Cardiac muscle cell (in vitro differentiated cells and primary cell): ENCODE measurements at regions not wholly inside any gene's neighbourhood (a gene's known extent, or its start where the extent isn't known, plus 50 kb on each side); places are given as distances from the start of the nearest gene placed in this dataset.
A peak's percentile ranks its signal among the peaks of the same experiment; 100 is the strongest.
"Not testable (repeated sequence)": the region's sequence is repeated elsewhere in the genome, so short reads cannot be mapped to it uniquely, and the experiment has no call there.

Experiments
- DNase-seq, 2 donors: peaks; one replicate each; pipeline versions ENCODE4 v3.0.0 to v3.0.0-alpha.2; 2010 to 2017; ENCODE audit warnings: low read depth in 1 of 2, low spot score in 1 of 2
- H3K27ac ChIP-seq: fragments of 200-600 bp; sonication (generic); 2 replicates; pipeline ENCODE4 v1.5.1; 2016
- H3K27me3 ChIP-seq: fragments of 200-600 bp; sonication (generic); 2 replicates; pipeline ENCODE4 v1.6.0; 2016; ENCODE audit warnings: control low read depth
- H3K36me3 ChIP-seq: fragments of 200-600 bp; sonication (generic); 2 replicates; pipeline ENCODE4 v1.5.1; 2016; ENCODE audit warnings: control low read depth
- H3K4me1 ChIP-seq: fragments of 200-600 bp; sonication (generic); 2 replicates; pipeline ENCODE4 v1.8.1; 2017; ENCODE audit warnings: low read depth, mild to moderate bottlenecking, mixed run types
- H3K4me3 ChIP-seq: fragments of 200-600 bp; sonication (generic); 2 replicates; pipeline ENCODE4 v1.5.1; 2016; ENCODE audit warnings: mild to moderate bottlenecking
- H3K9me3 ChIP-seq: fragments of 200-600 bp; sonication (generic); 2 replicates; pipeline ENCODE4 v1.5.1; 2017; ENCODE audit warnings: low read depth, mild to moderate bottlenecking, control low read depth
- TF ChIP-seq, protein P1 (sequence below): IDR thresholded peaks from 2 replicates; pipeline ENCODE4 v1.5.1; 2012; ENCODE audit warnings: low read depth, mild to moderate bottlenecking, low read length

DNA sequence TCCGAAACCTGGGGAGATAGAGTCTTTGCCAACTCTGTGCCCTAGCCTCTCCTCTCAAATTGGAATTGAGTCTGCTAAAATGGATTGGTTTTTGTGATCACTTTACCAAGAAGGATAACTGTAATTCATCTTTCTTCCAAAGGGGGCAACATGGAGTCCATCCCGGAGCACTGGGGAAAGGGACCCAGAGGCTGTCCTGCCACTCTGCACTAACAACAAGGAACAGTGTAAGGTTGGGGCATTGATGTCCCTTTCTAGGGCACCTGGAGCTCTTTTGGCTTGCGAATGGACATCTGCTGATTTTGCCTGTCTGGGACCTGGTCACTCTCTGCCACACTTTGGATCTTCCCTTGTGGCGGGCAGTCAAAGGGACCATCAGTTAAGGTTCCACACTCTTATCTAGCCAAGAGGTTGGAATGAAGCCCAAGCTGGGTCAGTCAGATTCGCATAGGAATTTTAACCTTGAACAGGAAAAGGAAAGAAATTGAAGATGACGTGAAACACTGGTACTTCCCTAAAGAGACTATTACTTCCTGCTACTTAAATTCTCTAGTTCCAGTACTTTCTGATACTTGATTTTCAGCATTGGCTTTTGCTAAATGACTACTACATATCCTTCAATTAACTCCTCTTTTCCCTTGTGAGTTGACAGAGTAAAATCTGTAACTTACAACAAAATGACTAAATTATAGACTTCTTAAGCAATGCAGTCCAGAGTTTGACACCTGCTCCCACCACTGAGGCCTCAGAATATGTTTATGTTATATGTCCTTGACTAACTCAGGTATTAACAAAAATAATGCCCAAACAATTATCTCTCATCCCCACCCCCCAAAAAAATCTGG is 64.7 kb upstream of the KLF7 start:
- TF ChIP-seq, protein P1, sequence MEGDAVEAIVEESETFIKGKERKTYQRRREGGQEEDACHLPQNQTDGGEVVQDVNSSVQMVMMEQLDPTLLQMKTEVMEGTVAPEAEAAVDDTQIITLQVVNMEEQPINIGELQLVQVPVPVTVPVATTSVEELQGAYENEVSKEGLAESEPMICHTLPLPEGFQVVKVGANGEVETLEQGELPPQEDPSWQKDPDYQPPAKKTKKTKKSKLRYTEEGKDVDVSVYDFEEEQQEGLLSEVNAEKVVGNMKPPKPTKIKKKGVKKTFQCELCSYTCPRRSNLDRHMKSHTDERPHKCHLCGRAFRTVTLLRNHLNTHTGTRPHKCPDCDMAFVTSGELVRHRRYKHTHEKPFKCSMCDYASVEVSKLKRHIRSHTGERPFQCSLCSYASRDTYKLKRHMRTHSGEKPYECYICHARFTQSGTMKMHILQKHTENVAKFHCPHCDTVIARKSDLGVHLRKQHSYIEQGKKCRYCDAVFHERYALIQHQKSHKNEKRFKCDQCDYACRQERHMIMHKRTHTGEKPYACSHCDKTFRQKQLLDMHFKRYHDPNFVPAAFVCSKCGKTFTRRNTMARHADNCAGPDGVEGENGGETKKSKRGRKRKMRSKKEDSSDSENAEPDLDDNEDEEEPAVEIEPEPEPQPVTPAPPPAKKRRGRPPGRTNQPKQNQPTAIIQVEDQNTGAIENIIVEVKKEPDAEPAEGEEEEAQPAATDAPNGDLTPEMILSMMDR = peak; percentile 63
- H3K27ac ChIP-seq = no peak overlapping the region
- H3K27me3 ChIP-seq = no peaks in the 10 kb centered on the region
- H3K4me1 ChIP-seq = no peaks in the 10 kb centered on the region
- H3K9me3 ChIP-seq = no peaks in the 10 kb centered on the region
- H3K4me3 ChIP-seq = no peak overlapping the region
- peak; percentile 16 to 41 for DNase-seq
- no peaks in the 10 kb centered on the region for H3K36me3 ChIP-seq

DNA sequence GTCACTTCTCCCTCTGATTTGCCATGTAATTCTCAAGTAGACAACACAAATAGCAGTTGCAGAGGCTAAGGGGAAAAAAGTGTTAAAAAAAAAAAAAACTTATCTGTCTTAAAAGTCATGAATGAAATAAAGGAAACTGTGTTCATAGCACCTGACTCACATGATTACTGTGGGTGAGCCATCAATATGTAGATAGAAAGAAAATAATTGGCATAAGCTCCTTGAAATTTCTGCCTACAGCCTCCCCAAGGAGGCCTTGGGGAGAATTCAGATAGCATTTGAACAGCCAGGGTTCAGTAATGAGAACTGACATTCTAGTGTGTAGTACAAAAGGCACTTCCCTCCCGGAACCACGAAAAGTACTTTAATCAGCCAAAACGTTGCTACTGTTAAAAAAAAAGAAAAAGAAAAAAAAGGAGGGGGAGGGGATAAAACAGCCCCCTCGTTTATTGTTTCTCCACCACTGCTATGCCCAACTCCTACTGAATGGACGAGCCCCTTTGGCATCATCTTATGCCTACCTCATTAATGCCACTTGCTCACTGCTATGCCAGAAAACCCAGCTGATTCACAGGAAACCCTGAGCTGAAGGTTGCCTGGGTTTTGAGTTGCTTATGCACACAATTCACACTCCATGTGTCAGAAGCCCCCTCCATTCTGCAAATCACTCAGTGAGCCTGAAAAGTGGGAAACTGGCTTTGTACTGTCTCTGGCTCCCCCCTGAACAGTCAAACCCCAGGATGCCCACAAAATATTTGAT is 65.5 kb upstream of the KLF7 start:
- DNase-seq = no peak
- H3K4me3 ChIP-seq = no peak overlapping the region
- TF ChIP-seq, protein P1 = no peak
- no peaks in the 10 kb centered on the region for H3K4me1 ChIP-seq
- no peaks in the 10 kb centered on the region for H3K36me3 ChIP-seq
- H3K27ac ChIP-seq = no peak overlapping the region
- no peaks in the 10 kb centered on the region for H3K27me3 ChIP-seq
- no peaks in the 10 kb centered on the region for H3K9me3 ChIP-seq

DNA sequence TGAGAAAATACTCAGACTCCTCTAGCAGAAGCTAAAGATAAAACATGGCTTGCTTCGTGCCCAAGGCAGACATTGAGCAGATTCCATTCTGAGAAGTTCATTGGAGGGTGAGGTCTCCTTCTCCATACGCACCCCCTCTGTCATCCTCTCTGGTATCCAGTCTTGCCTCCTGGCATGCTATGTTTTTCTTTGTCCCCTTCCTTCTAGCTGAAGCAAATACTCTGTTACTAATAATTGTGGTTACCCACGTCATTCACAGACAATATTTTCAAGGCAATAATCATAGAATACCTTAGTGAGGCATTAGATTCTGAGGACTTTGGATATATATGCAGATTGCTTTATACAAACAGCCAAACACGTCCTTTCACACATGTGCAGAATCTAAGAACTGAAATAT is 66.2 kb upstream of the KLF7 start:
- Histone ChIP-seq H3K9me3 (no peaks in the 10 kb centered on the region), H3K4me3 (no peak overlapping the region), H3K36me3 (no peaks in the 10 kb centered on the region), H3K27ac (no peak overlapping the region), H3K4me1 (no peaks in the 10 kb centered on the region), H3K27me3 (no peaks in the 10 kb centered on the region)
- TF ChIP-seq, protein P1 = no peak
- no peak for DNase-seq

DNA sequence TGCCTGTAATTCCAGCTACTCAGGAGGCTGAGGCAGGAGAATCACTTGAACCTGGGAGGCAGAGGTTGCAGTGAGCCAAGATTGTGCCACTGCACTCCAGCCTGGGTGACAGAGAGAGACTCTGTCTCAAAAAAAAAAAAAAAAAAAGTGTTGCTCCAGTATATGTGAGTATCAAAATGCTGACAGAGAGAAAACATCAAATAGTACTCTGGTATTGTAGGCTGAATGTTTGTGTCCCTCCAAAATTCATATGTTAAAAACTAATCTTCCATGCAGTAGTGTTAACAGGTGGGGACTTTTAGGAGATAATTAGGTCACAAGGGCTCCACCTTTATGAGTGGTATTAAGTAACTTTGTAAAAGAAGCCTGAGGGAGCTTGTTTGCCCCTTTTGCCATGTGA is 67.4 kb upstream of the KLF7 start:
- not testable (repeated sequence) for H3K9me3 ChIP-seq, DNase-seq, H3K27me3 ChIP-seq, H3K27ac ChIP-seq, H3K4me3 ChIP-seq, H3K4me1 ChIP-seq, H3K36me3 ChIP-seq

DNA sequence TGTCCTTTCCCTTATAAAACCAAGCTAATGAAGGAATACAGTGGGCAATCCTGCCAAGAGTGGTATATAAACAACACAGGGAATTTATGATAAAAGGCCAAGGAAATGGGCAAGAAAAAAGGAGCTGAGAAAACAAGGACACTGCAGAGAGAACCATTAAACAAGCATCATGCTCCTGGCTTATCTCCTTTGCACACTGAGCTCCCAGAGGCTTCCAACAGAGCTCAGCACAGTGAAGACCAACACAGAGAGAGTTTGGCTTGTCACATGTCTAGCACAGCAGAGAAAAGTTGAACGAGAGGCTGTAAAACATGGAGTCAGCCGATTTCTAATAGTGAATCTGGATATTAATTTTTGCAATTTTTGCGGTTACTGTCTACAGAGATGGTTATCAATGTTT is 68.0 kb upstream of the KLF7 start:
- TF ChIP-seq, protein P1 = no peak
- Histone ChIP-seq H3K27me3 (no peaks in the 10 kb centered on the region), H3K9me3 (no peaks in the 10 kb centered on the region), H3K36me3 (no peaks in the 10 kb centered on the region), H3K27ac (no peak overlapping the region), H3K4me1 (no peaks in the 10 kb centered on the region), H3K4me3 (no peak overlapping the region)
- DNase-seq = no peak

DNA sequence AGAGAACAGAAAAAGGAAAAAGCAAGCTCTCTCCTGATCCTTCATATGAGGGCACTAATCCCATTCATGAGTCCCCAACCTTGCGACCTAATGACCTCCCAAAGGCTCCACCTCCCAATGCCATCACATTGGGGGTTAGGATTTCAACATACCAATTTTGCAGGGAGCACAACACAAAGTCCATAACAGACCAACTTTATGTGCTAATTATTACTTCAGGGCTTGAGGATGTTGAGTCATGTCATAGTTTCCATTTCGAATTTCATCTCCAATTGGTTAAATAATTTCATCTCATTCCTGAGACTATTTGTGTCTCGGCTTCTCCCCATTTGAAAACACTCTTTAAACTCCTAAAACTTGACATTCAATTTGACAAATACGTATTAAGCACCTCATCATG is 69.9 kb upstream of the KLF7 start:
- Histone ChIP-seq H3K4me3 (no peak overlapping the region), H3K27ac (no peak overlapping the region), H3K36me3 (no peaks in the 10 kb centered on the region), H3K27me3 (no peaks in the 10 kb centered on the region), H3K4me1 (no peaks in the 10 kb centered on the region), H3K9me3 (no peaks in the 10 kb centered on the region)
- TF ChIP-seq, protein P1 = no peak
- no peak for DNase-seq
